ENCODE measurements at regions not wholly inside any gene's neighbourhood (a gene's known extent, or its start where the extent isn't known, plus 50 kb on each side); places are given as distances from the start of the nearest gene placed in this dataset.

GRCh38 chr14:101226265-101226602, 322.7 kb upstream of the RTL1 start:
- no peak for DNase-seq (ENCODE audit: low read depth, low spot score)

- DNase-seq (ENCODE audit: low read depth, low spot score): no peak
Observed at GRCh38 chr14:101226603-101227425, 323.3 kb upstream of the RTL1 start.

GRCh38 chr14:101227611-101228594, 324.4 kb upstream of the RTL1 start:
- DNase-seq (ENCODE audit: low read depth, low spot score): no peak

GRCh38 chr14:101228949-101229541, 325.5 kb upstream of the RTL1 start:
- DNase-seq (ENCODE audit: low read depth, low spot score): no peak

- no peak for DNase-seq (ENCODE audit: low read depth, low spot score)
Observed at GRCh38 chr14:101229666-101230065, 326.1 kb upstream of the RTL1 start.

- DNase-seq (ENCODE audit: low read depth, low spot score): no peak
Observed at GRCh38 chr14:101230161-101230850, 326.8 kb upstream of the RTL1 start.

GRCh38 chr14:101230851-101231550, 327.5 kb upstream of the RTL1 start:
- no peak for DNase-seq (ENCODE audit: low read depth, low spot score)

- no peak for DNase-seq (ENCODE audit: low read depth, low spot score)
Observed at GRCh38 chr14:101231828-101232227, 328.3 kb upstream of the RTL1 start.

GRCh38 chr14:101232340-101233020, 328.8 kb upstream of the DIO3 start:
- no peak for DNase-seq (ENCODE audit: low read depth, low spot score)

GRCh38 chr14:101233021-101233366, 328.3 kb upstream of the DIO3 start:
- no peak for DNase-seq (ENCODE audit: low read depth, low spot score)

- DNase-seq (ENCODE audit: low read depth, low spot score): no peak
Observed at GRCh38 chr14:101233391-101233790, 327.9 kb upstream of the DIO3 start.

- no peak for DNase-seq (ENCODE audit: low read depth, low spot score)
Observed at GRCh38 chr14:101233808-101234207, 327.5 kb upstream of the DIO3 start.

- no peak for DNase-seq (ENCODE audit: low read depth, low spot score)
Observed at GRCh38 chr14:101234244-101234937, 326.9 kb upstream of the DIO3 start.

GRCh38 chr14:101234999-101235334, 326.3 kb upstream of the DIO3 start:
- no peak for DNase-seq (ENCODE audit: low read depth, low spot score)

GRCh38 chr14:101235335-101236103, 325.8 kb upstream of the DIO3 start:
- no peak for DNase-seq (ENCODE audit: low read depth, low spot score)

GRCh38 chr14:101236496-101237251, 324.6 kb upstream of the DIO3 start:
- no peak for DNase-seq (ENCODE audit: low read depth, low spot score)

- no peak for DNase-seq (ENCODE audit: low read depth, low spot score)
Observed at GRCh38 chr14:101237252-101237616, 324.1 kb upstream of the DIO3 start.

GRCh38 chr14:101239065-101239464, 322.2 kb upstream of the DIO3 start:
- no peak for DNase-seq (ENCODE audit: low read depth, low spot score)

- DNase-seq (ENCODE audit: low read depth, low spot score): no peak
Observed at GRCh38 chr14:101241147-101241546, 320.1 kb upstream of the DIO3 start.
